Upper lobe of left lung (tissue), 4 donors: ENCODE measurements at regions not wholly inside any gene's neighbourhood (a gene's known extent, or its start where the extent isn't known, plus 50 kb on each side); places are given as distances from the start of the nearest gene placed in this dataset.

ENCODE experiments used
- CTCF ChIP-seq, 6 experiments: fragments of 450-650 bp in 4 of 6; fragments of 200-600 bp in 2 of 6; sonication (generic) in 2 of 6; IDR thresholded peaks; one replicate each; pipeline ENCODE4 v1.5.1; 2016 to 2019; ENCODE audit warnings: antibody characterized with exemption in 6 of 6
- EP300 ChIP-seq, 4 donors: sonication (generic); formaldehyde crosslinking; IDR thresholded peaks; one replicate each; pipeline ENCODE4 v1.5.1; 2017; ENCODE audit warnings: antibody characterized with exemption in 4 of 4, control low read depth in 2 of 4
- POLR2A ChIP-seq, 4 donors: fragments of 450-650 bp; IDR thresholded peaks; one replicate each; pipeline ENCODE4 v1.5.1; 2016 to 2017; ENCODE audit warnings: antibody characterized with exemption in 4 of 4, mild to moderate bottlenecking in 2 of 4
- POLR2AphosphoS5 ChIP-seq, 2 donors: sonication (generic); formaldehyde crosslinking; IDR thresholded peaks; one replicate each; pipeline ENCODE4 v1.5.1; 2017; ENCODE audit warnings: antibody characterized with exemption in 2 of 2

- TF ChIP-seq CTCF (IDR thresholded peaks at IDR 0.05) (no peak), EP300 (IDR thresholded peaks at IDR 0.05) (no peak), POLR2A (IDR thresholded peaks at IDR 0.05) (no peak), POLR2AphosphoS5 (IDR thresholded peaks at IDR 0.05) (no peak)
Observed at GRCh38 chrX:10072786-10073568, 83.8 kb upstream of the CLCN4 start.
